ENCODE measurements at regions not wholly inside any gene's neighbourhood (a gene's known extent, or its start where the extent isn't known, plus 50 kb on each side); places are given as distances from the start of the nearest gene placed in this dataset.

DNA sequence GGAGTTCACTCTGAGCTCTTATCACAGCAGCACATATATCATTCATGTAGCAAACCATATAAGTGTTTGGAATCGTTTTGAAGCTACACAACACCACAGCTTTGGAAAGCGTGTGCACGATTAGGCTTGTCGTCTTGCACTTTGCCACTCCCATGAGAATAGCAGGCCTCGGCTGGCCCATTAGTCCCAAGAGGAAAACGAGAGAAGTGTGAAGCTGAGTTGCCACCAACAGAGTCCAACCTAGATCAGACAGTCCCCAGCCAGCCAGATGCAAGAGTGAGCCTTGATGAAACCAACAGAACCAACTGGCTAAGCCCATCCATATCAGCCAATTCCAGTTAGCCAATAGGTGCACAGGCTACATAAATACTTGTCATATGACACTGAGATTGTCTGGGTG, 238.4 kb downstream of the C1orf94 start:
- Mint-ChIP-seq H3K27me3 (no peaks in the 10 kb centered on the region), H3K4me3 (no peak overlapping the region), H3K4me1 (no peaks in the 10 kb centered on the region), H3K9me3 (no peaks in the 10 kb centered on the region), H3K27ac (no peak overlapping the region), H3K36me3 (ENCODE audit: low read depth) (no peaks in the 10 kb centered on the region)
- ChIA-PET CTCF (no interaction called here), POLR2A (no interaction called here)
- no peak for DNase-seq

DNA sequence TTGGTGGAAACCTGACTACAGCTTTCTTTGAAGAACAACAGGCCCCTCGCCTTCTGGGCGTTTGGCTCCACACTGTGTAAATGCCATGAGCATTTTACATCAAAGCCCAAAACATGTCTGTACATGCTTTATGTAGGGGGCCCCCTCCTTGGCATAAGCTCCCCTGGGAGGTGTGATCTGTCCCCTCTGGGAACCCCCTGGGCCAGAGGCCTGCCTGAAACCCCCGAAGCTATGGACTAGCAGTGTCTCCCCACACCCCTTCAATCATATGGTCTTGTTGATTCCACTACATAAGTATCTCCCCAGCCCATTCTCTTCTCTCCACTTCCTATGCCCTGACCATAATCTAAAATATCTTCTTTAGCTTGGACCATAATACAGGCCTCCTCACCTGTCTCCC, 241.5 kb downstream of the C1orf94 start:
- Mint-ChIP-seq H3K27ac (no peak overlapping the region), H3K4me1 (no peaks in the 10 kb centered on the region), H3K9me3 (no peaks in the 10 kb centered on the region), H3K27me3 (no peaks in the 10 kb centered on the region), H3K4me3 (no peak overlapping the region), H3K36me3 (ENCODE audit: low read depth) (no peaks in the 10 kb centered on the region)
- DNase-seq: no peak
- ChIA-PET CTCF (no interaction called here), POLR2A (no interaction called here)

DNA sequence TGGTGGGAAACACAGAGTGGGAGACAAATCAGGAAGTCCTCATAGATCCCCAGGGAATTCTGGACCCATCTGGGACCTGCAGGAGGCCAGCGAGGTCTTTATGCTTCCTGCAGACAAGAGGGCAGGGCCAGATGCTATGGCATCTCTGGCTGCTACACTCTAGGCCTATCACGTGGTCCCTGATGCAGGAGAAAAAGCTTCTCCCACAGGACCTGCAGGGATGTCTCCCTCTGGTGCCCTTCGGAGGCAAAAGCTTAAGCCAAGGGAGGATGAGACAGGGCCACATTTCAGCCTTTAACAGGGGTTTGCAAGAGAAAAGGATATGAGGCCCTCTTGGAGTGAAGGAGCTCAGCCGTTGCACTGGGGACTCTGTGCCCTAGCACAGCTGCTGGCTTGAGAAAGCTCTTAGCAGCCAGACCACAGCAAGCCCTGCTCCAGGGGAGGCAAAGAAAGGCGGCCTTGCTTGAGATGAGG, 243.0 kb downstream of the C1orf94 start:
- H3K4me1 Mint-ChIP-seq: no peaks in the 10 kb centered on the region
- H3K27me3 Mint-ChIP-seq: no peaks in the 10 kb centered on the region
- no peak overlapping the region for H3K4me3 Mint-ChIP-seq
- CTCF ChIA-PET: no interaction called here
- no peak for DNase-seq
- no peak overlapping the region for H3K27ac Mint-ChIP-seq
- POLR2A ChIA-PET: no interaction called here
- no peaks in the 10 kb centered on the region for H3K9me3 Mint-ChIP-seq
- no peaks in the 10 kb centered on the region for H3K36me3 Mint-ChIP-seq (ENCODE audit: low read depth)

DNA sequence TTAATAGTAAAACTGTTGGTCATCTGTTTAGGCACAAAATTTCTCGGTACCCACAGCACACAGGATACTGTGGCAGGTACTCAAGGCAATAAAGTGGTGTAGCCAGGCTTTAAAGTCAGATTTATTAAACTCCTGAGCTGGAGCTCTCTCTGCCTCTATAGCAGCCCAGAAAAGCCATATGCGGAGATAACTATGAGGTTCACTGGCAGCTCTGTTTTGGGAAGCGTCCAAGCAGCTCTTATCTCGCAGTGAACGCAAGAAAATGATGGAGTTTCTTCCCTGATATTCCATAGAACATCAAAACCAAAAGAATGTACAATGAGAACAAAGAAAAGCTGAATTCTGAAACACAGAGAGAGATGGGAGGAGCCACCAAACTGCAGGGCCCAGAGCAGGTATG, 248.3 kb downstream of the C1orf94 start:
- DNase-seq: no peak
- no peaks in the 10 kb centered on the region for H3K36me3 Mint-ChIP-seq (ENCODE audit: low read depth)
- no peak overlapping the region for H3K27ac Mint-ChIP-seq
- H3K27me3 Mint-ChIP-seq: no peaks in the 10 kb centered on the region
- ChIA-PET POLR2A (no interaction called here), CTCF (no interaction called here)
- no peaks in the 10 kb centered on the region for H3K9me3 Mint-ChIP-seq
- no peaks in the 10 kb centered on the region for H3K4me1 Mint-ChIP-seq
- no peak overlapping the region for H3K4me3 Mint-ChIP-seq

DNA sequence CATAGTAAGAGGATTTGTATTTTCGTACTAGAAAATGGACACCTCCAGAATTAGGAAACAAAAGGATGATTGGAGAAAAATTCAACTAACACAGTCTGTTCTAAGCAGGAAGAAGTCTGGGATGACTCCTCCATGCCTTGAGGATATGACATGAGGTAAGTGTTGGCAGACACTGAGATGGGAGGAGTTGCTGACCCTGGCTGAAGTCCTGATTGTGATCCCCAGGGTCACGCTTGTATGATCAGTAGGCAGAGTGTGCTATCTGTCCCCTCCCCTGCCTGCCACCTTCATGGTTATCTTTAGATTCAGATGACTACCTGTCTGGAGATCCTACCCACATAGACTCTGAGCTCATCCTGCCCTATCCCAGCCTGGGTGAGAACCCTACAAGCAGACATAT, 249.1 kb downstream of the C1orf94 start:
- H3K27ac Mint-ChIP-seq: no peak overlapping the region
- H3K4me1 Mint-ChIP-seq: no peaks in the 10 kb centered on the region
- H3K9me3 Mint-ChIP-seq: no peaks in the 10 kb centered on the region
- H3K36me3 Mint-ChIP-seq (ENCODE audit: low read depth): no peaks in the 10 kb centered on the region
- no peaks in the 10 kb centered on the region for H3K27me3 Mint-ChIP-seq
- POLR2A ChIA-PET: no interaction called here
- H3K4me3 Mint-ChIP-seq: no peak overlapping the region
- CTCF ChIA-PET: no interaction called here
- DNase-seq: no peak

DNA sequence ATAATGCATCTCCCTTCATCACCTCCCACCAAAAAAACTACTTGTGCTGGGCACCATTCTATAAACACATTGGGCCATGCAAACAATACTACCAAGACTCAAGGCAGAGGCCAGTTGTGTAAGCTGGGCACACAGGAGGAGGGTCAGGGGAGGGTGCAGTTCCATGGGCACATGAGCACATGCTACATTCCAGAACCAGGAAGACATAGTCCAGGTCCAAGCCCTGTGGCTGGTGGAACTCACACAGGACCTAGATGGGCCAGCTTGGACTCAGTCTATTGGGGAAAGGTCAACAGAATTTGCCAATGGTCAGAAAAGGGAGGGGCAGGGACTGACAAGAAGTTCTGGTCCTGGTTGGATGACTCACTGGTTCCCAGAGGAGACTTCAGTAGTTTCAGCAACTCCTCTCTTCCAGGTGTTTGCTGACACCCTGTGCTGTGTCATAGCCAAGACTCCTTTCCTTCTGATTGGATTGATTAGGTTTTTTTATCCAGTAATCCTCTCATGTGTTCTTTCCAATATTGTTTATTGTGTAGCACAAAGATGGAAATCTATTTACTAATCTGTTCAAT, 249.7 kb downstream of the C1orf94 start:
- ChIA-PET CTCF (no interaction called here), POLR2A (no interaction called here)
- Mint-ChIP-seq H3K4me3 (no peak overlapping the region), H3K27me3 (no peaks in the 10 kb centered on the region), H3K27ac (no peak overlapping the region), H3K9me3 (no peaks in the 10 kb centered on the region), H3K36me3 (ENCODE audit: low read depth) (no peaks in the 10 kb centered on the region), H3K4me1 (no peaks in the 10 kb centered on the region)
- DNase-seq: no peak

DNA sequence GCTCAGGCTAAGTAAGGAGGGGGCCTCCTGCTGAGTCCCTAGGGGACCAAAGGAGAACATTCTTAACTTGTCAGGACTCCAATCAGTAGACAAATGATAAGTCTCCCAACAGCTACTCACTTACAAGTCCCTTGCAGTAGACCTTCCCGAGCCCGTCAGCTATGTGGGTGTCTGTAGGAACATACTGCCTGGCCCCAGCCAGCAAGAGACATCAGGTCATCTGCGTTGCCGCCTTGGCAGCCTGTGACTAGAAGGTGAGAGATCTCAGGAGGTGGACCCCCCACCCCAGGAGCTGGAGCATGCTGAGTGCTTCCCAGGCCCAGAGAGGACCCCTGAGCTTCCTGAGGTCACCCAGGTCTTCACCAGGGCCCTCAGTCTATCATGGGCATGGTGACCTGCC, 250.5 kb downstream of the C1orf94 start:
- Mint-ChIP-seq H3K36me3 (ENCODE audit: low read depth) (no peaks in the 10 kb centered on the region), H3K27me3 (no peaks in the 10 kb centered on the region), H3K4me3 (no peak overlapping the region), H3K9me3 (no peaks in the 10 kb centered on the region), H3K4me1 (no peaks in the 10 kb centered on the region), H3K27ac (no peak overlapping the region)
- ChIA-PET POLR2A (no interaction called here), CTCF (no interaction called here)
- no peak for DNase-seq

DNA sequence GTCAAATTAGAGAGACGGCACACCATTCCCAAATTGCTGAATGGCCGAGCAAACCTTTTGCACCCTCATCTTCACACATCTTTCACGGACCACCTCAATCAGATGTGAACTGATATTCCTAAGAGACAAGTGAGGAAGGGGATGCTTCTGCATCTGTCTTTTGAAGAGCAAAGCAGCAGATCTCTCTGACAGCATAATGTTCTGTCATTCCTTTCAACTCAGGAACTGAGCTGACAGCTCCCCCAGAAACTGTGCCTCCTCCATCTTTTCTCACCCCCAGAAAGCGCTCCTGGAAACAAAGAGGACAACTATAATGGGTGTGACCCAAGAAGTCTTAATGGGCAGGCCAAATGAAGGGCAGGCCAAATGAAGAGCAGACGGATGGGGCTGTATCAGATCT, 256.4 kb downstream of the C1orf94 start:
- Mint-ChIP-seq H3K27me3 (no peaks in the 10 kb centered on the region), H3K27ac (no peak overlapping the region), H3K4me1 (no peaks in the 10 kb centered on the region), H3K9me3 (no peaks in the 10 kb centered on the region), H3K36me3 (ENCODE audit: low read depth) (no peaks in the 10 kb centered on the region), H3K4me3 (no peak overlapping the region)
- no peak for DNase-seq
- CTCF ChIA-PET: no interaction called here
- POLR2A ChIA-PET: no interaction called here

DNA sequence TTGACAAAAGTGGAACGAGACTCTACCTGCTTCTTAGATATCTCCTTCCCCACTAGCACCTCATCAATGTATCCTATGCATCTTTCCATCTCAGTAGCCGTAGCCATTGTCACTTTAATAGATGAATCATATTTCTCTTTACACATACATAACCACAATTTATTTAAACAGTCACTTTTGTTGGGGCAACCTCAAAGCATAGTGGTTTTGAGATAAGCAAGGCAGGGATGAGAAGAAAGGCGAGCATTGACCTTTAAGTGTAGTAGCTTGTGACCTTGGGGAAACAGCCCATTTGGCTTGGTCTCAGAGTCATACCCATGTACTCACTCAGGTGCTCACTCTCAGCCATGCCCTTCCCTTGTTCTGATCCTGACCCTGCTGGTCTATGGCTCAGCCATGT, 260.1 kb downstream of the C1orf94 start:
- no peak overlapping the region for H3K4me3 Mint-ChIP-seq
- CTCF ChIA-PET: no interaction called here
- no peaks in the 10 kb centered on the region for H3K27me3 Mint-ChIP-seq
- no peak for DNase-seq
- H3K4me1 Mint-ChIP-seq: no peaks in the 10 kb centered on the region
- POLR2A ChIA-PET: no interaction called here
- H3K27ac Mint-ChIP-seq: no peak overlapping the region
- H3K36me3 Mint-ChIP-seq (ENCODE audit: low read depth): no peaks in the 10 kb centered on the region
- no peaks in the 10 kb centered on the region for H3K9me3 Mint-ChIP-seq

DNA sequence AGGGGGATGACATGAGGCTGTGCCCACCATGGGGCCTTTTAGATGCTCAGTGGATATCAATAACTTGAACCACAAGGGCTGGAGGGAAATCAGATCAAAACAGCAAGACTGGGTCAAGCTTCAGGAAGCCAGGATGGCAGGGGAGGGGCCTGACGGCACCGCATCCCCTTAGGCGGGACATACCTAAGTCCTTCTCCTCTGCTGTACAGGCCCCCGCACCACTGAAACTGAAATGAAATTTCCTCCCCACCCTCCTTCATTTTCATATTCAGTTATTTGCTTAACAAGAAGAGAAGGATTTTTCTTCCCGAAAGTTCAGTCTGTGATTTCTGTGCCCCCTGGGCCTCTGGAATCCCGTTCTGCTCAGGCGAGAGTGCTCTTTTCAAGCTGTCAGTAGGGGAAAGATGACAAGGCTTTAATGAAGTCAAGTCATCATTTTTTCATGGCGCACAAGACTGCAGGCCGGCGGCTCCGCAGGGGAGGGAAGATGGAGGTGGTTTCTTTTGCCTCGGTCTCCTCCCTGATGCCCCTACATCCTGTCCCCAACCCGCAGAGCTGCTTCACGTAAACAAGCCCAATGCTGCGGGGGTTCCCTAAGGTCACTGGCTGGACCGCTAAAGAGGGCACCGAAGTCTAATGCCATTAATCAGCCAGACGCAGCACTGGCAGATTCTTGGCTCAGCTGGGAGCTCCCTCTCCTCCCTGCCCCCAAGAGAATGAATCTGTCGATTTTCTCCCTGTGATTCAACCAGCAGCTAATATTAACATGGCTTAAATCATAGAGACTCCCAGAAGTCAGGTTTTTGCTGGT, 264.8 kb downstream of the C1orf94 start:
- ChIA-PET CTCF (no interaction called here), POLR2A (no interaction called here)
- no peak for DNase-seq
- Mint-ChIP-seq H3K27ac (no peak overlapping the region), H3K27me3 (peaks cover 2% of the 10 kb centered on the region), H3K4me1 (no peaks in the 10 kb centered on the region), H3K36me3 (ENCODE audit: low read depth) (no peaks in the 10 kb centered on the region), H3K9me3 (no peaks in the 10 kb centered on the region), H3K4me3 (no peak overlapping the region)

DNA sequence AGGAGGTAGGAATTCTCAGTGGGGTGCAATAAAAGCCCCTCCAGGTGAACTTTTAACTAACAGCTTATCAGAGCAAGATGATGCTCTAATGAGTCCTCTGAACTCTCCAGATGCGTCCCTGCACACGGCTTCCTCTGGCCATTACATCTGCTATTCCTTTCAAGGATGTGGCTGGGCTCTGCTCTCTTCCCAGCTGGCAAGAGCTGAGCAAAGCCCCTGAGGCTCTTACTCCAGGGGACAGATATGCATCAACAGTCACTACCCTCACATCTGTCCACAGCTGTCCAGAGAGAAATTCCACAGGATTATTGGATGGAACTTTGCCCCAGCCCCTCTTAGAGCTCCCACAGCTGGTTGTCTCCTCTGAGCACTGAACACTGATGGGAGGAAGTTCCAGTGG, 267.8 kb downstream of the C1orf94 start:
- Mint-ChIP-seq H3K27me3 (peaks cover 2% of the 10 kb centered on the region), H3K27ac (no peak overlapping the region), H3K4me1 (no peaks in the 10 kb centered on the region), H3K36me3 (ENCODE audit: low read depth) (no peaks in the 10 kb centered on the region), H3K4me3 (no peak overlapping the region), H3K9me3 (no peaks in the 10 kb centered on the region)
- CTCF ChIA-PET: no interaction called here
- POLR2A ChIA-PET: no interaction called here
- DNase-seq: no peak

DNA sequence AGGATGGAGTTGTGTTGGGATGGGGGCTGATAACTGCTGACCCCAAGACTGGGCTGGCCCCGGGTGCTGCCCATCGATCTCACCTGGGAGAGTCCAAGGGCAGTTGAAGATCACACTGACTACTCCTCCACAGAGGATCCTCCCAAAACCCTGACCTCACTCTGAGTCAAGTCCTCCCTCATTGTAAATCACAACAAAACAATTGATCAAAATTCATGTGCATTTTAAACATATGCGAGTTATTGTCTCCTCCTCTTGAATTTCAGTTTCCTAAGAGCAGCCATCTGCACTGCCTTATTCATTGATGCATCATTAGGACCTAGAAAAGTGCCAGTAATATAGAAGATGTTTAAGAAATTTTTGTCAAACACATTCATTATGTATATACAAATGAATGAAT, 273.6 kb downstream of the C1orf94 start:
- Mint-ChIP-seq H3K27me3 (no peaks in the 10 kb centered on the region), H3K27ac (no peak overlapping the region), H3K4me1 (no peaks in the 10 kb centered on the region), H3K36me3 (ENCODE audit: low read depth) (no peaks in the 10 kb centered on the region), H3K9me3 (no peaks in the 10 kb centered on the region), H3K4me3 (no peak overlapping the region)
- CTCF ChIA-PET: interaction anchor here (2.4 kb wide), 1 partner anchor 9 kb away, joined by 9 read pairs; no protein-coding TSS in a partner anchor
- POLR2A ChIA-PET: no interaction called here
- DNase-seq: no peak

DNA sequence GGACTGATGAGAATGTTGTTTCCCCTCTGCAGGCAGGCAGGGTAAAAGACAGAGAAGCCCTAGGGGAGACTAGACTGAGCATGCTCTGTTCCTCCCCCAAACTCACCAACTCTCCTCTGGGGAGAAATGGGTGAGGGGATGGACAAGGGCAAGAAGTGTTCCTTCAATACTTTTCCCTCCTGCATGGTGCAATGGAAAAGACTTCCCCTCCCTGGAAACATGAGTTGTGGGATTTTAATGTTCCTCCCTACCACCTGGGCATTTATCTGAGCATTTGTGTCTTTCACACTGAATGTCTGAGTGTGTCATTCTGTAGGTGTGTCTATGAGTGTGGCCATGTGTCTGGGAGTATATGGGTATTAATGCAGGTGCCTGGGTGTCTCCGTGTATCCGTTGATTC, 275.7 kb downstream of the C1orf94 start:
- Mint-ChIP-seq H3K4me3 (no peak overlapping the region), H3K27me3 (no peaks in the 10 kb centered on the region), H3K36me3 (ENCODE audit: low read depth) (no peaks in the 10 kb centered on the region), H3K9me3 (no peaks in the 10 kb centered on the region), H3K27ac (no peak overlapping the region), H3K4me1 (no peaks in the 10 kb centered on the region)
- CTCF ChIA-PET: no interaction called here
- DNase-seq: no peak
- POLR2A ChIA-PET: no interaction called here

DNA sequence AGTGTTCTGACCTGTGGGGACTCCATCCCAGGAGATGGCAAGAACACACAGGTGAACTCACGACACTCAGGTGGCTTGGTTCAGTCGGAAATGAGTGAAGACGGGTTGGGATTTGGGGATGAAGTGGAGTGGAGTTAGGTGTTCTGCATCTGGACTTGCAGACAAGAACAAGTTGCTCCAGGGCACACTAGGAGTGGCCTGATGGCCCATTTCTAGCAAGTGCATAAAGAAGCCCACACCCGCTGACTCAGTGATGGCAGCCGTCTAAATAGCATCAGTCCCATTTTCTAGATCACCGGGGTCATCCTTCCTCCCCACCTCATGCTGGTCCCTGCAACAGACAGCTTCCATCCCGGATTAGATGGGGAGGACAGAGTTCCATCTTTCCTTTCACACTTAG, 278.4 kb downstream of the C1orf94 start:
- no peaks in the 10 kb centered on the region for H3K4me1 Mint-ChIP-seq
- H3K9me3 Mint-ChIP-seq: no peaks in the 10 kb centered on the region
- no peak overlapping the region for H3K27ac Mint-ChIP-seq
- H3K36me3 Mint-ChIP-seq (ENCODE audit: low read depth): no peaks in the 10 kb centered on the region
- H3K4me3 Mint-ChIP-seq: no peak overlapping the region
- POLR2A ChIA-PET: no interaction called here
- no peak for DNase-seq
- H3K27me3 Mint-ChIP-seq: no peaks in the 10 kb centered on the region
- CTCF ChIA-PET: no interaction called here

All from activated CD4-positive, alpha-beta memory T cell treated with anti-CD3 and anti-CD28 coated beads, Interleukin-2, amount 10 ng/mL, durations not matched to agents 7 days and 5 days (primary cell).